Trophoblast cell (in vitro differentiated cells and primary cell): ENCODE measurements at regions not wholly inside any gene's neighbourhood (a gene's known extent, or its start where the extent isn't known, plus 50 kb on each side); places are given as distances from the start of the nearest gene placed in this dataset.

ENCODE experiments used
- DNase-seq, 2 donors: peaks; one replicate each; pipeline ENCODE4 v3.0.0-alpha.2; 2016
- H2AFZ ChIP-seq: 2 replicates; pipeline ENCODE4 v1.6.1; 2013; ENCODE audit warnings: low read length, moderate library complexity, mild to moderate bottlenecking; ENCODE audit not compliant: insufficient read depth, poor library complexity
- H2AK5ac ChIP-seq: 2 replicates; pipeline ENCODE4 v1.6.1; 2013; ENCODE audit warnings: mild to moderate bottlenecking, low read length
- H2BK120ac ChIP-seq: 2 replicates; pipeline ENCODE4 v1.6.1; 2013; ENCODE audit warnings: low read length, mild to moderate bottlenecking, moderate library complexity; ENCODE audit not compliant: insufficient read depth, poor library complexity
- H2BK12ac ChIP-seq: 2 replicates; pipeline ENCODE4 v1.6.1; 2013; ENCODE audit warnings: mild to moderate bottlenecking, low read length, moderate library complexity
- H2BK5ac ChIP-seq: 2 replicates; pipeline ENCODE4 v1.6.1; 2013; ENCODE audit warnings: low read length, low read depth, moderate library complexity, mild to moderate bottlenecking; ENCODE audit not compliant: poor library complexity
- H3K14ac ChIP-seq: 2 replicates; pipeline ENCODE4 v1.6.1; 2013; ENCODE audit warnings: mild to moderate bottlenecking, low read length
- H3K18ac ChIP-seq: 2 replicates; pipeline ENCODE4 v1.6.1; 2013; ENCODE audit warnings: mild to moderate bottlenecking, low read length
- H3K23ac ChIP-seq: 2 replicates; pipeline ENCODE4 v1.6.1; 2013; ENCODE audit warnings: low read length
- H3K27ac ChIP-seq: 2 replicates; pipeline ENCODE4 v1.5.1; 2013; ENCODE audit warnings: low read depth, mild to moderate bottlenecking, inconsistent platforms, low read length, moderate library complexity
- H3K27me3 ChIP-seq: 2 replicates; pipeline ENCODE4 v1.6.1; 2013; ENCODE audit warnings: inconsistent platforms, mild to moderate bottlenecking, low read length, moderate library complexity; ENCODE audit not compliant: insufficient read depth
- H3K36me3 ChIP-seq, 2 experiments: 1 replicate in 1 of 2; 2 replicates in 1 of 2; pipeline ENCODE4 v1.6.1; 2013; ENCODE audit warnings: low read length in 2 of 2, mild to moderate bottlenecking in 2 of 2, moderate library complexity in 1 of 2; ENCODE audit not compliant: insufficient read depth in 2 of 2, control insufficient read depth in 1 of 2
- H3K4ac ChIP-seq: 2 replicates; pipeline ENCODE4 v1.6.1; 2013; ENCODE audit warnings: low read depth, mild to moderate bottlenecking, low read length, moderate library complexity
- H3K4me1 ChIP-seq, 2 experiments: 1 replicate in 1 of 2; 2 replicates in 1 of 2; pipeline ENCODE4 v1.6.1; 2013; ENCODE audit warnings: low read length in 2 of 2, mild to moderate bottlenecking in 2 of 2, moderate library complexity in 1 of 2; ENCODE audit not compliant: insufficient read depth in 2 of 2, control insufficient read depth in 1 of 2
- H3K4me2 ChIP-seq: 2 replicates; pipeline ENCODE4 v1.6.1; 2013; ENCODE audit warnings: inconsistent platforms, mild to moderate bottlenecking, low read length, moderate library complexity
- H3K4me3 ChIP-seq: 2 replicates; pipeline ENCODE4 v1.5.1; 2013; ENCODE audit warnings: mild to moderate bottlenecking, low read depth, low read length, inconsistent platforms
- H3K79me1 ChIP-seq: one replicate; pipeline ENCODE4 v1.6.1; 2013; ENCODE audit warnings: low read length
- H3K79me2 ChIP-seq: 2 replicates; pipeline ENCODE4 v1.6.1; 2013; ENCODE audit warnings: low read length, mild to moderate bottlenecking; ENCODE audit not compliant: control insufficient read depth, insufficient read depth, poor library complexity
- H3K9ac ChIP-seq: 2 replicates; pipeline ENCODE4 v1.6.1; 2013; ENCODE audit warnings: mild to moderate bottlenecking, low read length
- H3K9me3 ChIP-seq: 2 replicates; pipeline ENCODE4 v1.6.1; 2013; ENCODE audit warnings: low read depth, mild to moderate bottlenecking, control low read depth, inconsistent platforms, low read length; ENCODE audit not compliant: insufficient read depth
- H4K12ac ChIP-seq: 2 replicates; pipeline ENCODE4 v1.6.1; 2013; ENCODE audit warnings: low read depth, mild to moderate bottlenecking, low read length, moderate library complexity
- H4K8ac ChIP-seq: 2 replicates; pipeline ENCODE4 v1.6.1; 2013; ENCODE audit warnings: low read depth, mild to moderate bottlenecking, low read length, moderate library complexity
- H4K91ac ChIP-seq: one replicate; pipeline ENCODE4 v1.6.1; 2013; ENCODE audit warnings: low read depth, mild to moderate bottlenecking, low read length, moderate library complexity
- WGBS: extraction: QIAGEN DNeasy Blood & Tissue Kit; methylation state at CpG from one replicate; pipeline ENCODE4 v1.1.7; 2013; ENCODE audit warnings: missing lambda C conversion rate; ENCODE audit not compliant: insufficient read length, insufficient coverage; ENCODE audit errors: extremely low coverage; 5-methylcytosine and 5-hydroxymethylcytosine counted together

DNA sequence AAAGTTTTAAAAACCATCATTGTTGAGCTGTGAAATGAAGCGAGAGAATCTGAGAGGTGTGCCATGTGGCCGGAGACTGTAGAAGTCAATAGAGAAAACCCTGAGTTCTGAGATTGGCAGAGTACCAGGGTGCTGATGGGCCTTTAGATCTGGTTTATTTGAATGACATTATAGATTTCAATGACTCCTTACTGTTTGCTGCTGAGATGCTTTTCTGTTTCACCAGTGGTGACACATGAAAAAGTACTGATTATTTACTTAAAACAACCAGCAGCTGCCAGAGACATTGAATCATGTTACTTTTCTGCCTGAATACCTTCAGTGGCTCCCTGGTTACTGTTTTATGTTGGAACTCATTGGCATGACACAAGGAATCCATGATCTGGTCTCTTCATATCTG lies 602.7 kb upstream of the ZNF804A start:
- Histone ChIP-seq H3K18ac (no peak overlapping the region), H4K8ac (no peak overlapping the region), H3K79me2 (no peaks in the 10 kb centered on the region), H2BK5ac (peak overlapping the region; percentile 73), H3K27ac (no peak overlapping the region), H4K12ac (no peak overlapping the region), H2AFZ (no peak overlapping the region), H4K91ac (no peak overlapping the region), H3K36me3 (no peaks in the 10 kb centered on the region), H3K23ac (no peak overlapping the region), H3K79me1 (peaks cover 16% of the 10 kb centered on the region), H3K4me3 (no peak overlapping the region), H2BK12ac (no peak overlapping the region), H3K9me3 (no peaks in the 10 kb centered on the region), H3K4me1 (peaks cover 0 to 6% of the 10 kb centered on the region in 2 experiments), H3K27me3 (no peaks in the 10 kb centered on the region), H2BK120ac (peak overlapping the region; percentile 33), H3K9ac (no peak overlapping the region), H2AK5ac (no peak overlapping the region), H3K4ac (no peak overlapping the region), H3K4me2 (no peak overlapping the region), H3K14ac (no peak overlapping the region)
- peak; percentile 45 to 46 for DNase-seq
- no CpG with 5 or more reads among the region's 2 CpGs for WGBS

DNA sequence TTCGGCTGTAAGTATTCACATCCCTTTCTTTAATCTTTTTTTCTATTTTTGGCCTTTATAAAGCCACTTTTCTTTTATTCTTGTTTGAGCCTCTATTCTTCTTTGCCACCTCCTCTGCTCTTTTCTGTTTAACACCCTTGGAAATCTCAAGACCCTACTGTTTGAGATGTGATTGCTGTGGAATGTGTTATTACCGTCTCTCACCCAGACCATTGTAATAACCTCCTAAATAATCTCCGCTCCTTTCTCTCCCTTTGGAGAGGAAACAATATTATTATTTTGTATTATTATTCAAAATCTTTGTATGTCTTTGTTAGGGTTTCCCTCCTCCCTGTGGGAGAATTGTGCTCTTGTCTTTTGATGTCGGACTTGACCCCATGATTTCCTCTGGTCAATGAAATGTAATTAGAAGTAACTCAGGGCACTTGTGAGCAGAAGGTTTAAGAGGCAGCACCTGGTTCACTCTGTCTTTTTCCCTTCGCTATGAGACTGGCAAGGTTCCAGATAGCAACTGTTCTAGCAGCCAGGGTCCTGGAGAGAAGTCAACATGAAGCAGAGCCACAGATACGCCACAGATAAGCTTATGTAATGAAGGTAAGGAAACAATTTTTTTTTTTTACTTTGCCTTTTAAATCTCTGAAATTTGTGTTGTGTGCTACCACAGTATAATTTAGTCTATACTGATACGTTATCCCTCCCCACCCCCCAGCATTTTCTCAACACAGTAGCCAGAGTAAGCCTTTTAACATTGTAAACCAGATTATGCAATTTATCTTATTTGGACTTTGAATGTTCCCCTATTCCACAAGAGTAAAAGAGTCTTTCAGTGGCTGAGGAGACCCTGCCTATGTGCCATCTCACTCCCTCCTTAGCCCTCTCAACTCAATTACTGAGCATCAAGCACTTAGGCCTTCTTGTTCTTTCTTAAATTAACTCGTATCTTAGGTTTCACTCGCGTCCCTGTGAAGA lies 601.2 kb upstream of the ZNF804A start:
- Histone ChIP-seq H2BK120ac (no peak overlapping the region), H3K18ac (no peak overlapping the region), H3K4me2 (no peak overlapping the region), H2BK12ac (no peak overlapping the region), H3K36me3 (no peaks in the 10 kb centered on the region), H3K9me3 (no peaks in the 10 kb centered on the region), H3K9ac (no peak overlapping the region), H3K27ac (peak overlapping the region; percentile 3), H3K79me2 (no peaks in the 10 kb centered on the region), H3K4ac (no peak overlapping the region), H2BK5ac (peak overlapping the region; percentile 12), H2AK5ac (no peak overlapping the region), H3K4me1 (peaks cover 0 to 6% of the 10 kb centered on the region in 2 experiments), H3K79me1 (peaks cover 19% of the 10 kb centered on the region), H3K4me3 (no peak overlapping the region), H3K23ac (no peak overlapping the region), H4K91ac (no peak overlapping the region), H2AFZ (no peak overlapping the region), H3K14ac (peak overlapping the region; percentile 18), H4K12ac (no peak overlapping the region), H3K27me3 (no peaks in the 10 kb centered on the region), H4K8ac (no peak overlapping the region)
- DNase-seq: no peak
- no CpG with 5 or more reads among the region's 10 CpGs for WGBS

GRCh38 chr2:183998041-183998796 lies 600.1 kb upstream of the ZNF804A start:
- peak overlapping the region; percentile 44 for H4K8ac ChIP-seq
- no peak overlapping the region for H3K4ac ChIP-seq
- no peaks in the 10 kb centered on the region for H3K9me3 ChIP-seq
- H2AFZ ChIP-seq: no peak overlapping the region
- no peak overlapping the region for H3K4me3 ChIP-seq
- H2BK12ac ChIP-seq: peak overlapping the region; percentile 50
- peak overlapping the region; percentile 50 for H4K91ac ChIP-seq
- H3K79me1 ChIP-seq: peaks cover 19% of the 10 kb centered on the region
- peak overlapping the region; percentile 82 for H3K14ac ChIP-seq
- H3K9ac ChIP-seq: no peak overlapping the region
- H3K79me2 ChIP-seq: no peaks in the 10 kb centered on the region
- H2BK5ac ChIP-seq: peak overlapping the region; percentile 16
- H3K4me2 ChIP-seq: no peak overlapping the region
- H3K4me1 ChIP-seq: peaks cover 0 to 6% of the 10 kb centered on the region in 2 experiments
- H3K27me3 ChIP-seq: no peaks in the 10 kb centered on the region
- whole genome bisulfite sequencing: no CpG with 5 or more reads among the region's 3 CpGs
- H2BK120ac ChIP-seq: peak overlapping the region; percentile 25
- H2AK5ac ChIP-seq: no peak overlapping the region
- H3K36me3 ChIP-seq: no peaks in the 10 kb centered on the region
- peak overlapping the region; percentile 57 for H3K27ac ChIP-seq
- H3K23ac ChIP-seq: no peak overlapping the region
- H3K18ac ChIP-seq: no peak overlapping the region
- DNase-seq: no peak
- no peak overlapping the region for H4K12ac ChIP-seq

DNA sequence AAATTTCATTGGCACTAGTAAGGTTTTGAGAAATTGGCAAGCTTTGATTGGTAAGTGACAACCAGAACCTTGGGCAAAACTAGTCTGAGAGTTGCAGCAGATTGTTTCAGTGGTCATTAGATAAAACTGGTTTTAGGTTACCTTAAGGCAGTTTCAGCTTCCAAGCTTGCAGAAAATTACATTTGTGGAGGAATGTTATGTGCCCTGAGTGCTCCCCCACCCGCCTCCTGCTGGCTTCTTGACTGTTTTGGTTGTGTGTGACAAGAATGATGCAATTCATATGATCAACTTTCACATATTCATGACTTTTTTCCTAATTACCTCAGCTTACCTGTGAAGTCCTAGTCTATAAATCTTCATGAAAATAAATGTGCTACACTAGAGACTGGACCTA lies 599.5 kb upstream of the ZNF804A start:
- H3K14ac ChIP-seq: no peak overlapping the region
- peak; percentile 16 to 52 for DNase-seq

More for the DNA sequence above, 599.5 kb upstream of the ZNF804A start:
- Histone ChIP-seq H3K23ac (no peak overlapping the region), H3K9me3 (no peaks in the 10 kb centered on the region), H4K12ac (no peak overlapping the region), H3K4me3 (no peak overlapping the region), H4K91ac (no peak overlapping the region), H3K4ac (no peak overlapping the region), H2AK5ac (no peak overlapping the region), H3K18ac (no peak overlapping the region), H2AFZ (no peak overlapping the region), H3K4me1 (peaks cover 0 to 6% of the 10 kb centered on the region in 2 experiments), H2BK120ac (no peak overlapping the region), H3K36me3 (no peaks in the 10 kb centered on the region), H3K9ac (no peak overlapping the region), H2BK5ac (no peak overlapping the region), H2BK12ac (no peak overlapping the region), H3K79me2 (no peaks in the 10 kb centered on the region), H3K27ac (peak overlapping the region; percentile 37), H4K8ac (no peak overlapping the region), H3K4me2 (no peak overlapping the region), H3K27me3 (no peaks in the 10 kb centered on the region), H3K79me1 (peaks cover 16% of the 10 kb centered on the region)
- WGBS: no CpG with 5 or more reads among the region's 1 CpG
